ENCODE measurements at regions not wholly inside any gene's neighbourhood (a gene's known extent, or its start where the extent isn't known, plus 50 kb on each side); places are given as distances from the start of the nearest gene placed in this dataset.
A peak's percentile ranks its signal among the peaks of the same experiment; 100 is the strongest.

DNA sequence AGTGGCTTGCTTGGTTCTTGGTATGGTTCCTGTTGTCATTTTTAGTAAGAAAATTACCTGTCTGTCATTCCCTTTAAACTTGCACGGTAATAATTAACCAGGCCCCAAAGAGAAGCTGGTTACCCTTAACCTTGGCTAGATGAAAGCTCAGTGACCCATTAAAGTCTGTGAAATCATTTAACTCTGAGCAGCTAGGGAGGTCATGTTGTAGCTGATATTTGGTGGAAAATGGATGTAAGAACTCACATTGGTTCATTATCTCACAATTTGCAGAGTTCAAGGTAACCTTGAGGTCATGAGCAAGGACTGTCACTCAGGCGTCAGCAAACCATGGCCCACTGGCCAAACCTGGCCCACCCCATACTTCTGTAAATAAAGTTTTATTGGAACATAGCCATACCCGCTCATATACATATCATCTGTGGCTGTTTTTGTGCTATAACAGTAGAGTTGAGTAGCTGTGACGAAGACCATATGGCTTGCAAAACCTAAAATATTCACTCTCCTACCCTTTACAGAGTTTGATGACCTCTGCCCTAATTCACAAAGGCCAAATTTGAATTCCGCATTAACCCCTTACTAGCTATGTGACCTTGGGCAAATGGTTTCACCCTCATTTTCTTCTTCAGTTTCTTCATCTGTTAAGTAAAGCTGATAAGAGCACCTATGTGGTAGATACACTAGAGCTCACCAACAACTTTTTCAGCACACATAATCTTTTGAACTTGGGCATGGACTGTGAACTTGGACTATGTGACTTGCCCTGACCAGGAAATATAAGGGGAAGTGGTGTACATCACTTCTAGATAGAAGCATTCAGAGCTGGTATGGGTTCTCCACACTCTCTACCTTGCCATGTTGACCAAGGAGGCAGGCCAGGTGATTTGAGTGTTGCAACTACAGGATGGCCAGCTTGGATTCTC lies 61.5 kb upstream of the CPEB4 start (continued):
- TF ChIP-seq, protein P1, sequence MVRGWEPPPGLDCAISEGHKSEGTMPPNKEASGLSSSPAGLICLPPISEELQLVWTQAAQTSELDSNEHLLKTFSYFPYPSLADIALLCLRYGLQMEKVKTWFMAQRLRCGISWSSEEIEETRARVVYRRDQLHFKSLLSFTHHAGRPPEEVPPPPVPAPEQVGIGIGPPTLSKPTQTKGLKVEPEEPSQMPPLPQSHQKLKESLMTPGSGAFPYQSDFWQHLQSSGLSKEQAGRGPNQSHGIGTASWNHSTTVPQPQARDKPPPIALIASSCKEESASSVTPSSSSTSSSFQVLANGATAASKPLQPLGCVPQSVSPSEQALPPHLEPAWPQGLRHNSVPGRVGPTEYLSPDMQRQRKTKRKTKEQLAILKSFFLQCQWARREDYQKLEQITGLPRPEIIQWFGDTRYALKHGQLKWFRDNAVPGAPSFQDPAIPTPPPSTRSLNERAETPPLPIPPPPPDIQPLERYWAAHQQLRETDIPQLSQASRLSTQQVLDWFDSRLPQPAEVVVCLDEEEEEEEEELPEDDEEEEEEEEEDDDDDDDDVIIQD (CRISPR knock-in tag; IDR thresholded peaks at IDR 0.05; ENCODE audit: low read depth) = no peak
- no peak for TF ChIP-seq SCMH1 (CRISPR knock-in tag; IDR thresholded peaks at IDR 0.05; ENCODE audit: borderline replicate concordance)
- TF ChIP-seq NCOR1 (IDR thresholded peaks at IDR 0.05; ENCODE audit: borderline replicate concordance, low read length) = peak; percentile 70
- TF ChIP-seq, protein P2, sequence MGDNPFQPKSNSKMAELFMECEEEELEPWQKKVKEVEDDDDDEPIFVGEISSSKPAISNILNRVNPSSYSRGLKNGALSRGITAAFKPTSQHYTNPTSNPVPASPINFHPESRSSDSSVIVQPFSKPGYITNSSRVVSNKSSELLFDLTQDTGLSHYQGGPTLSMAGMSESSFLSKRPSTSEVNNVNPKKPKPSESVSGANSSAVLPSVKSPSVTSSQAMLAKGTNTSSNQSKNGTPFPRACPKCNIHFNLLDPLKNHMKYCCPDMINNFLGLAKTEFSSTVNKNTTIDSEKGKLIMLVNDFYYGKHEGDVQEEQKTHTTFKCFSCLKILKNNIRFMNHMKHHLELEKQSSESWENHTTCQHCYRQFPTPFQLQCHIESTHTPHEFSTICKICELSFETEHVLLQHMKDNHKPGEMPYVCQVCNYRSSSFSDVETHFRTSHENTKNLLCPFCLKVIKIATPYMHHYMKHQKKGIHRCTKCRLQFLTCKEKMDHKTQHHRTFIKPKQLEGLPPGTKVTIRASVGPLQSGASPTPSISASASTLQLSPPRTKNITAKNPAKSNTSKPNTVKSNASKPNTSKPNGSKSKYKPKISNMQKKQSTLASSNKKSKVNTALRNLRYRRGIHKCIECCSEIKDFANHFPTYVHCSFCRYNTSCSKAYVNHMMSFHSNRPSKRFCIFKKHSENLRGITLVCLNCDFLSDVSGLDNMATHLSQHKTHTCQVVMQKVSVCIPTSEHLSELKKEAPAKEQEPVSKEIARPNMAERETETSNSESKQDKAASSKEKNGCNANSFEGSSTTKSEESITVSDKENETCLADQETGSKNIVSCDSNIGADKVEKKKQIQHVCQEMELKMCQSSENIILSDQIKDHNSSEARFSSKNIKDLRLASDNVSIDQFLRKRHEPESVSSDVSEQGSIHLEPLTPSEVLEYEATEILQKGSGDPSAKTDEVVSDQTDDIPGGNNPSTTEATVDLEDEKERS (CRISPR knock-in tag; IDR thresholded peaks at IDR 0.05) = no peak; the same call in 1 of the 2 replicates
- TF ChIP-seq, protein P3, sequence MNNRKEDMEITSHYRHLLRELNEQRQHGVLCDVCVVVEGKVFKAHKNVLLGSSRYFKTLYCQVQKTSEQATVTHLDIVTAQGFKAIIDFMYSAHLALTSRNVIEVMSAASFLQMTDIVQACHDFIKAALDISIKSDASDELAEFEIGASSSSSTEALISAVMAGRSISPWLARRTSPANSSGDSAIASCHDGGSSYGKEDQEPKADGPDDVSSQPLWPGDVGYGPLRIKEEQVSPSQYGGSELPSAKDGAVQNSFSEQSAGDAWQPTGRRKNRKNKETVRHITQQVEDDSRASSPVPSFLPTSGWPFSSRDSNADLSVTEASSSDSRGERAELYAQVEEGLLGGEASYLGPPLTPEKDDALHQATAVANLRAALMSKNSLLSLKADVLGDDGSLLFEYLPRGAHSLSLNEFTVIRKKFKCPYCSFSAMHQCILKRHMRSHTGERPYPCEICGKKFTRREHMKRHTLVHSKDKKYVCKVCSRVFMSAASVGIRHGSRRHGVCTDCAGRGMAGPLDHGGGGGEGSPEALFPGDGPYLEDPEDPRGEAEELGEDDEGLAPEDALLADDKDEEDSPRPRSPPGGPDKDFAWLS (CRISPR knock-in tag; IDR thresholded peaks at IDR 0.05; ENCODE audit: borderline replicate concordance) = no peak
- no peak for TF ChIP-seq NAIF1 (CRISPR knock-in tag; IDR thresholded peaks at IDR 0.05; ENCODE audit: borderline replicate concordance)
- TF ChIP-seq, protein P4, sequence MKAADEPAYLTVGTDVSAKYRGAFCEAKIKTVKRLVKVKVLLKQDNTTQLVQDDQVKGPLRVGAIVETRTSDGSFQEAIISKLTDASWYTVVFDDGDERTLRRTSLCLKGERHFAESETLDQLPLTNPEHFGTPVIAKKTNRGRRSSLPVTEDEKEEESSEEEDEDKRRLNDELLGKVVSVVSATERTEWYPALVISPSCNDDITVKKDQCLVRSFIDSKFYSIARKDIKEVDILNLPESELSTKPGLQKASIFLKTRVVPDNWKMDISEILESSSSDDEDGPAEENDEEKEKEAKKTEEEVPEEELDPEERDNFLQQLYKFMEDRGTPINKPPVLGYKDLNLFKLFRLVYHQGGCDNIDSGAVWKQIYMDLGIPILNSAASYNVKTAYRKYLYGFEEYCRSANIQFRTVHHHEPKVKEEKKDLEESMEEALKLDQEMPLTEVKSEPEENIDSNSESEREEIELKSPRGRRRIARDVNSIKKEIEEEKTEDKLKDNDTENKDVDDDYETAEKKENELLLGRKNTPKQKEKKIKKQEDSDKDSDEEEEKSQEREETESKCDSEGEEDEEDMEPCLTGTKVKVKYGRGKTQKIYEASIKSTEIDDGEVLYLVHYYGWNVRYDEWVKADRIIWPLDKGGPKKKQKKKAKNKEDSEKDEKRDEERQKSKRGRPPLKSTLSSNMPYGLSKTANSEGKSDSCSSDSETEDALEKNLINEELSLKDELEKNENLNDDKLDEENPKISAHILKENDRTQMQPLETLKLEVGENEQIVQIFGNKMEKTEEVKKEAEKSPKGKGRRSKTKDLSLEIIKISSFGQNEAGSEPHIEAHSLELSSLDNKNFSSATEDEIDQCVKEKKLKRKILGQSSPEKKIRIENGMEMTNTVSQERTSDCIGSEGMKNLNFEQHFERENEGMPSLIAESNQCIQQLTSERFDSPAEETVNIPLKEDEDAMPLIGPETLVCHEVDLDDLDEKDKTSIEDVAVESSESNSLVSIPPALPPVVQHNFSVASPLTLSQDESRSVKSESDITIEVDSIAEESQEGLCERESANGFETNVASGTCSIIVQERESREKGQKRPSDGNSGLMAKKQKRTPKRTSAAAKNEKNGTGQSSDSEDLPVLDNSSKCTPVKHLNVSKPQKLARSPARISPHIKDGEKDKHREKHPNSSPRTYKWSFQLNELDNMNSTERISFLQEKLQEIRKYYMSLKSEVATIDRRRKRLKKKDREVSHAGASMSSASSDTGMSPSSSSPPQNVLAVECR (CRISPR knock-in tag; IDR thresholded peaks at IDR 0.05; ENCODE audit: borderline replicate concordance) = peak; percentile 48; the same call in 1 of the 2 replicates
- TF ChIP-seq ARNTL (CRISPR knock-in tag; IDR thresholded peaks at IDR 0.05) = no peak
- TF ChIP-seq ZNF354B (CRISPR knock-in tag; IDR thresholded peaks at IDR 0.05) = no peak
- TF ChIP-seq ZMAT3 (CRISPR knock-in tag; conservative IDR thresholded peaks at IDR 0.05) = no peak
- no peak for TF ChIP-seq ZNF282 (IDR thresholded peaks at IDR 0.05; ENCODE audit: partially characterized antibody)
- no peak for TF ChIP-seq TRIM24 (CRISPR knock-in tag; IDR thresholded peaks at IDR 0.05)
- no peak for TF ChIP-seq ZBTB42 (CRISPR knock-in tag; IDR thresholded peaks at IDR 0.05)
- TF ChIP-seq ZZZ3 (CRISPR knock-in tag; IDR thresholded peaks at IDR 0.05; ENCODE audit: borderline replicate concordance) = no peak
- TF ChIP-seq, protein P5, sequence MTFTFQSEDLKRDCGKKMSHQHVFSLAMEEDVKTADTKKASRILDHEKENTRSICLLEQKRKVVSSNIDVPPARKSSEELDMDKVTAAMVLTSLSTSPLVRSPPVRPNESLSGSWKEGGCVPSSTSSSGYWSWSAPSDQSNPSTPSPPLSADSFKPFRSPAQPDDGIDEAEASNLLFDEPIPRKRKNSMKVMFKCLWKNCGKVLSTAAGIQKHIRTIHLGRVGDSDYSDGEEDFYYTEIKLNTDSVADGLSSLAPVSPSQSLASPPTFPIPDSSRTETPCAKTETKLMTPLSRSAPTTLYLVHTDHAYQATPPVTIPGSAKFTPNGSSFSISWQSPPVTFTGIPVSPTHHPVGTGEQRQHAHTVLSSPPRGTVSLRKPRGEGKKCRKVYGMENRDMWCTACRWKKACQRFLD (CRISPR knock-in tag; IDR thresholded peaks at IDR 0.05; ENCODE audit: borderline replicate concordance) = no peak
- TF ChIP-seq ZNF460 (CRISPR knock-in tag; IDR thresholded peaks at IDR 0.05; ENCODE audit: borderline replicate concordance) = no peak

All from HepG2 (cell line).